H1 (cell line): ENCODE measurements at regions not wholly inside any gene's neighbourhood (a gene's known extent, or its start where the extent isn't known, plus 50 kb on each side); places are given as distances from the start of the nearest gene placed in this dataset.

ENCODE experiments used
- CTCF ChIA-PET: fragments of 300-600 bp; sonication (Branson Sonifier 250); formaldehyde crosslinking; loops from one replicate; lab custom pipeline; 2021; ENCODE audit not compliant: partially characterized antibody; lab: Charles Lee
- POLR2A ChIA-PET: fragments of 300-600 bp; sonication (Branson Sonifier 250); formaldehyde crosslinking; loops from one replicate; lab custom pipeline; 2021; ENCODE audit warnings: inconsistent platforms; ENCODE audit not compliant: partially characterized antibody; lab: Charles Lee
- DNase-seq, 2 experiments: peaks; one replicate each; pipeline versions ENCODE4 v3.0.0 to v3.0.0-alpha.2; 2010 to 2022; ENCODE audit warnings: low spot score in 2 of 2, low read depth in 1 of 2, mixed read lengths in 1 of 2
- FAIRE-seq: peaks from 2 replicates; lab custom pipeline; 2011; peaks lifted over from hg19 to GRCh38; lab: Jason Lieb, UNC
- H2AFZ ChIP-seq: 2 replicates; pipeline ENCODE4 v1.8.1; 2012; ENCODE audit warnings: low read length, inconsistent platforms
- H2AK5ac ChIP-seq: 2 replicates; pipeline ENCODE4 v1.6.1; 2013; ENCODE audit warnings: low read depth, low read length
- H2BK120ac ChIP-seq: replicated peaks from 2 replicates; pipeline ENCODE3; 2013; ENCODE audit warnings: low read depth, low read length, inconsistent platforms
- H2BK12ac ChIP-seq: 2 replicates; pipeline ENCODE4 v1.6.1; 2013; ENCODE audit warnings: low read depth, low read length
- H2BK15ac ChIP-seq: 2 replicates; pipeline ENCODE4 v1.6.1; 2013; ENCODE audit warnings: low read length
- H2BK20ac ChIP-seq: 2 replicates; pipeline ENCODE4 v1.6.1; 2013; ENCODE audit warnings: low read length
- H2BK5ac ChIP-seq: 2 replicates; pipeline ENCODE4 v1.6.1; 2013; ENCODE audit warnings: low read depth, low read length
- H3K14ac ChIP-seq: 2 replicates; pipeline ENCODE4 v1.6.1; 2013; ENCODE audit warnings: inconsistent platforms; ENCODE audit not compliant: insufficient read length
- H3K18ac ChIP-seq: 2 replicates; pipeline ENCODE4 v1.6.1; 2013; ENCODE audit warnings: low read length; ENCODE audit errors: extremely low read depth
- H3K23ac ChIP-seq: 2 replicates; pipeline ENCODE4 v1.6.1; 2013; ENCODE audit warnings: inconsistent platforms; ENCODE audit not compliant: insufficient read length
- H3K23me2 ChIP-seq: 2 replicates; pipeline ENCODE4 v1.6.1; 2013; ENCODE audit warnings: low read depth, low read length
- H3K27ac ChIP-seq: 2 replicates; pipeline ENCODE4 v1.6.1; 2011; ENCODE audit warnings: low read depth, low read length, inconsistent platforms
- H3K27me3 ChIP-seq, 4 experiments: replicated peaks in 1 of 4; 1 replicate in 1 of 4; 2 replicates in 3 of 4; pipeline versions ENCODE4 v1.6.1 to v1.8.1; 2011 to 2013; ENCODE audit warnings: low read length in 3 of 4, mild to moderate bottlenecking in 3 of 4, inconsistent platforms in 2 of 4, mixed read lengths in 2 of 4, moderate library complexity in 1 of 4; ENCODE audit not compliant: control insufficient read depth in 3 of 4, insufficient read depth in 3 of 4; ENCODE audit errors: extremely low read depth in 1 of 4
- H3K36me3 ChIP-seq, 4 experiments: 2 replicates each; pipeline versions ENCODE4 v1.6.1 to v1.8.1; 2011 to 2013; ENCODE audit warnings: mild to moderate bottlenecking in 4 of 4, low read length in 3 of 4, moderate library complexity in 2 of 4, control low read depth in 1 of 4, inconsistent platforms in 1 of 4; ENCODE audit not compliant: insufficient read depth in 4 of 4, control insufficient read depth in 2 of 4
- H3K4ac ChIP-seq: replicated peaks from 2 replicates; pipeline ENCODE3; 2013; ENCODE audit warnings: low read length, low read depth, mixed read lengths, inconsistent platforms; ENCODE audit not compliant: insufficient read length
- H3K4me1 ChIP-seq, 4 experiments: replicated peaks in 1 of 4; 1 replicate in 1 of 4; 2 replicates in 3 of 4; pipeline versions ENCODE4 v1.6.1 to v1.8.1; 2011 to 2013; ENCODE audit warnings: low read length in 3 of 4, inconsistent platforms in 2 of 4, mixed read lengths in 1 of 4; ENCODE audit not compliant: insufficient read depth in 4 of 4, control insufficient read depth in 3 of 4
- H3K4me2 ChIP-seq, 2 experiments: 2 replicates each; pipeline versions ENCODE4 v1.6.1 to v1.8.1; 2011 to 2013; ENCODE audit warnings: low read depth in 2 of 2, low read length in 2 of 2, control low read depth in 1 of 2, inconsistent platforms in 1 of 2, mild to moderate bottlenecking in 1 of 2; ENCODE audit not compliant: insufficient read depth in 1 of 2
- H3K4me3 ChIP-seq, 4 experiments: fragments of 200-600, 300-600 bp in 1 of 4; sonication (generic), shearing (Covaris generic), sonication (Bioruptor Twin) in 1 of 4; 2 replicates each; pipeline versions ENCODE4 v1.5.1 to v1.8.1; 2011 to 2016; ENCODE audit warnings: low read length in 4 of 4, low read depth in 3 of 4, control low read depth in 2 of 4, inconsistent platforms in 2 of 4, mild to moderate bottlenecking in 2 of 4, mixed read lengths in 1 of 4, moderate library complexity in 1 of 4; ENCODE audit not compliant: insufficient read depth in 2 of 4; ENCODE audit errors: extremely low read depth in 1 of 4
- H3K56ac ChIP-seq: replicated peaks from 2 replicates; pipeline ENCODE3; 2013; ENCODE audit warnings: low read depth, mild to moderate bottlenecking, mixed read lengths, low read length, inconsistent platforms; ENCODE audit not compliant: insufficient read length
- H3K79me1 ChIP-seq: 2 replicates; pipeline ENCODE4 v1.6.1; 2013; ENCODE audit warnings: low read depth, low read length, control low read depth
- H3K79me2 ChIP-seq, 2 experiments: 2 replicates each; pipeline versions ENCODE4 v1.6.1 to v1.8.1; 2012 to 2013; ENCODE audit warnings: low read length in 2 of 2, mild to moderate bottlenecking in 2 of 2, inconsistent platforms in 1 of 2; ENCODE audit not compliant: insufficient read depth in 2 of 2, control insufficient read depth in 1 of 2
- H3K9ac ChIP-seq, 4 experiments: replicated peaks in 1 of 4; 1 replicate in 1 of 4; 2 replicates in 3 of 4; pipeline versions ENCODE4 v1.6.1 to v1.8.1; 2011 to 2013; ENCODE audit warnings: low read depth in 3 of 4, low read length in 3 of 4, control low read depth in 2 of 4, mild to moderate bottlenecking in 2 of 4, moderate library complexity in 2 of 4, inconsistent platforms in 1 of 4; ENCODE audit errors: extremely low read depth in 1 of 4
- H3K9me3 ChIP-seq, 2 experiments: 2 replicates each; pipeline versions ENCODE4 v1.6.1 to v1.8.1; 2012 to 2013; ENCODE audit warnings: mild to moderate bottlenecking in 2 of 2, moderate library complexity in 2 of 2, control low read depth in 1 of 2, inconsistent platforms in 1 of 2, low read depth in 1 of 2, low read length in 1 of 2, mixed read lengths in 1 of 2; ENCODE audit not compliant: insufficient read depth in 2 of 2
- H4K20me1 ChIP-seq, 2 experiments: replicated peaks in 1 of 2; 2 replicates each; pipeline versions ENCODE3 to v1.8.1; 2011 to 2013; ENCODE audit warnings: inconsistent platforms in 2 of 2, low read length in 2 of 2, mild to moderate bottlenecking in 1 of 2; ENCODE audit not compliant: insufficient read depth in 2 of 2, control insufficient read depth in 1 of 2
- H4K5ac ChIP-seq: 2 replicates; pipeline ENCODE4 v1.6.1; 2013; ENCODE audit warnings: low read length, low read depth, mixed read lengths, inconsistent platforms; ENCODE audit not compliant: insufficient read length
- H4K8ac ChIP-seq: 2 replicates; pipeline ENCODE4 v1.8.0; 2013; ENCODE audit warnings: mild to moderate bottlenecking, moderate library complexity, low read length, inconsistent platforms; ENCODE audit not compliant: insufficient read depth; ENCODE audit errors: extremely low read depth
- H4K91ac ChIP-seq: replicated peaks from 2 replicates; pipeline ENCODE3; 2013; ENCODE audit warnings: low read length, mixed read lengths, inconsistent platforms; ENCODE audit not compliant: insufficient read length
- CHD2 ChIP-seq: IDR thresholded peaks from 2 replicates; pipeline ENCODE4 v1.6.1; 2012; ENCODE audit warnings: low read length, improper control_type of control experiment
- EGR1 ChIP-seq: IDR thresholded peaks from 2 replicates; pipeline ENCODE4 v1.6.1; 2011; ENCODE audit warnings: low read depth, low read length, borderline replicate concordance
- KDM5A ChIP-seq: fragments of 200-600 bp; IDR thresholded peaks from 2 replicates; pipeline ENCODE4 v1.7.1; 2012; ENCODE audit warnings: mild to moderate bottlenecking, low read length, inconsistent platforms, mixed read lengths
- TBP ChIP-seq: IDR thresholded peaks from 2 replicates; pipeline ENCODE4 v1.6.1; 2011; ENCODE audit warnings: low read depth, low read length, improper control_type of control experiment
- WGBS, 2 experiments: shearing (Covaris generic) in 1 of 2; methylation state at CpG; one replicate each; pipeline versions ENCODE4 v1.1.6 to v1.1.7; 2013 to 2015; ENCODE audit warnings: low lambda C conversion rate in 2 of 2, mixed read lengths in 2 of 2, inconsistent platforms in 1 of 2, low coverage in 1 of 2, missing lambda C conversion rate in 1 of 2; ENCODE audit not compliant: insufficient replicate concordance in 2 of 2, insufficient coverage in 1 of 2, insufficient read length in 1 of 2; ENCODE audit errors: extremely low coverage in 1 of 2, missing lambda C conversion rate in 1 of 2; 5-methylcytosine and 5-hydroxymethylcytosine counted together

DNA sequence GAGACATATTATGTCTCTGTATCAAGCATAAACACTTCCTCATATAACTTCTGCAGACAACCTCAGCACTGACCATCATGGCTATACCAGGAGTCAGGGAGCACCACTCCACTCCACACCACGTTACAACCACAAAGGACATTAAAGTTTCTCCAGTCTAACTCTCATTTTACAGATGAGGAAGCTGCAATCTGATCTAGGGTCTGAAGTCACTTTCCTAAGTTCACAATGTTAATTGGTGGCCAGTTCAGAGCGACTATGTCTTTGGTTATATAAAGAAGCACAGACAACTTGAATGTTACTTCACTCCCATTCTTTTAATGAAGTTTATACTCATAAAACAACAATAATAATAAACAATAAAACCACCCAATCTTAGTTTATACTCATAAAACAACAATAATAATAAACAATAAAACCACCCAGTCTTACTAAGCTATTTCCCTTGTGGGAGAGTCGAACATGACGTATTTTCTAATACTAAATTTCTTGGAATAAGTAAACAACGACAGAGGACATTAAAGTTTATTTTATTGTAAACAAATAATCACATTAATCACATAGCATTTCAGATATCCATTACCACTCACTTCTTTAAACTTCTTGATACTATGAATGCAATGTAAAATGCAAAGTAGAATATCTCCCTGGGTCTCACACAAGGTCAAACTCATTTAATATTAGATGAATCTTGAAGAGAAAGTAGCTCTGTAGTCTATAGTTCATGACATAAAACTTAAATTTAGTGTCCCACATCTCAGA, 72.4 kb upstream of the SSTR1 start:
- Histone ChIP-seq H3K56ac (no peak overlapping the region), H3K79me2 (no peaks in the 10 kb centered on the region), H3K9ac (no peak overlapping the region), H3K18ac (no peak overlapping the region), H3K23me2 (no peaks in the 10 kb centered on the region), H2AK5ac (no peak overlapping the region), H3K4me1 (no peaks in the 10 kb centered on the region), H3K27me3 (no peaks in the 10 kb centered on the region), H3K9me3 (no peaks in the 10 kb centered on the region), H4K8ac (no peak overlapping the region), H3K27ac (no peak overlapping the region), H3K23ac (no peak overlapping the region), H2BK12ac (no peak overlapping the region), H3K79me1 (no peaks in the 10 kb centered on the region), H2BK15ac (no peak overlapping the region), H2BK20ac (no peak overlapping the region), H3K4ac (no peak overlapping the region), H3K4me2 (no peak overlapping the region), H2AFZ (no peak overlapping the region), H2BK5ac (no peak overlapping the region), H4K91ac (no peak overlapping the region), H3K4me3 (no peak overlapping the region), H3K14ac (no peak overlapping the region), H4K5ac (no peak overlapping the region), H2BK120ac (no peak overlapping the region), H3K36me3 (no peaks in the 10 kb centered on the region; a peak in 1 of 8 replicates), H4K20me1 (no peaks in the 10 kb centered on the region)
- WGBS, 2 experiments = 92% methylated on average over 5 of the region's 5 CpGs; no CpG with 5 or more reads in 1 of the 2 experiments
- ChIA-PET POLR2A (interaction anchor here (1.2 to 1.6 kb wide), 2 partner anchors 9 to 66 kb away, joined by 3 to 8 read pairs; no protein-coding TSS in a partner anchor), CTCF (interaction anchor here (0.9 to 1.3 kb wide), 4 partner anchors 9 to 14 kb away, joined by 3 to 4 read pairs (median 3); no protein-coding TSS in a partner anchor)
- FAIRE-seq = no peak
- DNase-seq = no peak
- no peak for TF ChIP-seq TBP
- TF ChIP-seq EGR1 = no peak
- no peak for TF ChIP-seq CHD2
- TF ChIP-seq KDM5A = no peak
